Stomach (tissue), 8 donors: ENCODE measurements at regions not wholly inside any gene's neighbourhood (a gene's known extent, or its start where the extent isn't known, plus 50 kb on each side); places are given as distances from the start of the nearest gene placed in this dataset.
"Not testable (repeated sequence)": the region's sequence is repeated elsewhere in the genome, so short reads cannot be mapped to it uniquely, and the experiment has no call there.

Source experiments
- DNase-seq, 2 donors: peaks; one replicate each; pipeline versions ENCODE4 v3.0.0 to v3.0.0-alpha.2; 2013 to 2019
- H3K27ac ChIP-seq, 5 donors: fragments of 200-600 bp in 4 of 5; sonication (generic) in 4 of 5; one replicate each; pipeline ENCODE4 v1.5.1; 2013 to 2019; ENCODE audit warnings: mild to moderate bottlenecking in 1 of 5, moderate library complexity in 1 of 5
- H3K27me3 ChIP-seq, 3 donors: fragments of 200-600 bp; sonication (generic); one replicate each; pipeline ENCODE4 v1.5.1; 2017 to 2019; ENCODE audit warnings: mixed run types in 1 of 3
- H3K36me3 ChIP-seq, 4 donors: fragments of 200-600 bp; sonication (generic); 1 replicate in 3 of 4; 2 replicates in 1 of 4; pipeline ENCODE4 v1.5.1; 2016 to 2019
- H3K4me1 ChIP-seq, 4 donors: fragments of 200-600 bp; sonication (generic); one replicate each; pipeline ENCODE4 v1.5.1; 2016 to 2019
- H3K4me3 ChIP-seq, 4 donors: fragments of 200-600 bp; sonication (generic) in 3 of 4; one replicate each; pipeline ENCODE4 v1.5.1; 2016 to 2019; ENCODE audit warnings: mild to moderate bottlenecking in 1 of 4
- H3K9me3 ChIP-seq, 4 donors: fragments of 200-600 bp; sonication (generic); one replicate each; pipeline ENCODE4 v1.5.1; 2016 to 2019
- CTCF ChIP-seq, 7 experiments: fragments of 450-650 bp in 4 of 7; fragments of 200-600 bp in 3 of 7; sonication (generic) in 3 of 7; IDR thresholded peaks; one replicate each; pipeline ENCODE4 v1.5.1; 2016 to 2019; ENCODE audit warnings: antibody characterized with exemption in 7 of 7, control low read depth in 2 of 7, mild to moderate bottlenecking in 1 of 7
- EP300 ChIP-seq: sonication (generic); formaldehyde crosslinking; IDR thresholded peaks from one replicate; pipeline ENCODE4 v1.6.1; 2017; ENCODE audit warnings: antibody characterized with exemption
- POLR2A ChIP-seq, 4 donors: fragments of 450-650 bp; IDR thresholded peaks; one replicate each; pipeline ENCODE4 v1.6.1; 2016; ENCODE audit warnings: antibody characterized with exemption in 4 of 4, control low read depth in 2 of 4, mild to moderate bottlenecking in 1 of 4, moderate library complexity in 1 of 4
- POLR2AphosphoS5 ChIP-seq, 3 donors: sonication (generic); formaldehyde crosslinking; IDR thresholded peaks; one replicate each; pipeline ENCODE4 v1.6.1; 2016; ENCODE audit warnings: antibody characterized with exemption in 3 of 3
- WGBS, 5 donors: extraction: QIAGEN DNeasy Blood & Tissue Kit in 3 of 5; methylation state at CpG; one replicate each; pipeline versions ENCODE4 v1.1.5 to v1.1.7; 2013 to 2018; 5-methylcytosine and 5-hydroxymethylcytosine counted together
- intact Hi-C: fragments of 100-400 bp; cut with DNase I; formaldehyde crosslinking; loops from one replicate; pipeline ENCODE4 v1.15.1; 2023; ENCODE audit warnings: low total_unique reads
- donor health status: healthy with polysubstance abuse.
- donor health status: Bipolar disorder and iron deficiency.
- donor health status: healthy.

GRCh38 chr9:14993061-14993800 is 83.0 kb upstream of the FREM1 start:
- intact Hi-C loops: no loop called here
- 3 to 15% (median 12%) methylated on average over 39 to 49 of the region's 49 CpGs for WGBS, 5 donors
- peak overlapping the region; percentile 54 to 67 (median 58) for H3K4me3 ChIP-seq
- H3K4me1 ChIP-seq: peaks cover 0 to 19% (median 14%) of the 10 kb centered on the region in 4 donors
- no peak for TF ChIP-seq CTCF (IDR thresholded peaks at IDR 0.05)
- peak in 1 of 3 donors; percentile 46 for TF ChIP-seq POLR2AphosphoS5 (IDR thresholded peaks at IDR 0.05)
- TF ChIP-seq POLR2A (IDR thresholded peaks at IDR 0.05): no peak
- TF ChIP-seq EP300: no peak
- no peaks in the 10 kb centered on the region for H3K27me3 ChIP-seq
- no peaks in the 10 kb centered on the region for H3K9me3 ChIP-seq
- H3K27ac ChIP-seq: peak overlapping the region in 3 of 5 donors; percentile 10 to 50 (median 38)
- peak; percentile 65 to 95 for DNase-seq
- H3K36me3 ChIP-seq: no peaks in the 10 kb centered on the region

DNA sequence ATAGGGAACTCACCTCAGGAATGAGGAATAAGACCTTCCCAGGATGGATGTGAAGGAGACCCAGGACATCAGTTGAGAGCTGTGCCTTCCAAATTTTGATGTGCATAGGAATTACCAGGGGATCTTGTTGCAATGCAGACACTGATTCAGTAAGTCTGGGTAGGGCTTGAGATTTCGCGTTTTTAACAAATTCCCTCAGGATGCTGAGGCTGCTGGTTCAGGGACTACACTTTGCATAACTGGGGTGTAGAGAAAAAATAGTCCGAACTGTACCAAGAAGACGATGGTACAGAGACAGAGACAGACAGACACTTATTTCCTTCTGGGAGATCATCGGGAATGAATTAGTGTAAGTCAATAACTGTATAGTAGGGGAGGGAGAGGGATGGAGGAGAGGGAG is 82.3 kb upstream of the FREM1 start:
- intact Hi-C loops: no loop called here
- no peak for TF ChIP-seq EP300
- TF ChIP-seq CTCF (IDR thresholded peaks at IDR 0.05): no peak
- no peak for TF ChIP-seq POLR2A (IDR thresholded peaks at IDR 0.05)
- TF ChIP-seq POLR2AphosphoS5 (IDR thresholded peaks at IDR 0.05): no peak

GRCh38 chr9:14992081-14992480 is 81.9 kb upstream of the FREM1 start:
- H3K4me1 ChIP-seq: peaks cover 0 to 19% (median 14%) of the 10 kb centered on the region in 4 donors
- intact Hi-C loops: no loop called here
- H3K9me3 ChIP-seq: no peaks in the 10 kb centered on the region
- no peaks in the 10 kb centered on the region for H3K36me3 ChIP-seq
- H3K27me3 ChIP-seq: no peaks in the 10 kb centered on the region
- WGBS, 5 donors: 88 to 91% (median 90%) methylated on average over 9 of the region's 9 CpGs
- H3K27ac ChIP-seq: no peak overlapping the region
- TF ChIP-seq POLR2A (IDR thresholded peaks at IDR 0.05): no peak
- no peak for TF ChIP-seq EP300
- no peak for TF ChIP-seq POLR2AphosphoS5 (IDR thresholded peaks at IDR 0.05)
- TF ChIP-seq CTCF (IDR thresholded peaks at IDR 0.05): no peak
- H3K4me3 ChIP-seq: no peak overlapping the region
- DNase-seq: peak in 1 of 2 donors; percentile 21

More for the DNA sequence above, 82.3 kb upstream of the FREM1 start:
- DNase-seq: no peak
- peak overlapping the region in 1 of 5 donors; percentile 30 for H3K27ac ChIP-seq
- 72 to 86% (median 83%) methylated on average over 5 of the region's 5 CpGs for WGBS, 5 donors
- no peaks in the 10 kb centered on the region for H3K36me3 ChIP-seq
- H3K27me3 ChIP-seq: no peaks in the 10 kb centered on the region
- H3K4me1 ChIP-seq: peaks cover 0 to 19% (median 14%) of the 10 kb centered on the region in 4 donors
- H3K9me3 ChIP-seq: no peaks in the 10 kb centered on the region
- peak overlapping the region; percentile 54 to 67 (median 58) for H3K4me3 ChIP-seq

DNA sequence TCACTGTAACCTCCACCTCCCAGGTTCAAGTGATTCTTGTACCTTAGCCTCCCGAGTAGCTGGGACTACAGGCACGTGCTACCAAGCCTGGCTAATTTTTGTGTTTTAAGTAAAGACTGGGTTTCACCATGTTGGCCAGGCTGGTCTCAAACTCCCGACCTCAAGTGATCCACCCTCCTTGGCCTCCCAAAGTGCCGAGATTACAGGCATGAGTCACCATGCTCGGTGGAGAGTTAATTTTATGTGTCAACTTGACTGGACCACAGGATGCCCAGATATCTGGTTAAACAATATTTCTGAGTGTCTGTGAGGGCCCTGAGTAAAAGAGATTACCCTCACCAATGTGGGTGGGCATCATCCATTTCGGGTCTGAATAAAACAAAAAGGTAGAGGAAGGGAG is 80.4 kb upstream of the FREM1 start:
- H3K4me3 ChIP-seq, H3K27me3 ChIP-seq, intact Hi-C loops, H3K36me3 ChIP-seq, DNase-seq, H3K27ac ChIP-seq, H3K9me3 ChIP-seq: not testable (repeated sequence)
- H3K4me1 ChIP-seq: peaks cover 0 to 19% (median 14%) of the 10 kb centered on the region in 4 donors
- WGBS, 5 donors: 73 to 87% (median 83%) methylated on average over 6 of the region's 6 CpGs

DNA sequence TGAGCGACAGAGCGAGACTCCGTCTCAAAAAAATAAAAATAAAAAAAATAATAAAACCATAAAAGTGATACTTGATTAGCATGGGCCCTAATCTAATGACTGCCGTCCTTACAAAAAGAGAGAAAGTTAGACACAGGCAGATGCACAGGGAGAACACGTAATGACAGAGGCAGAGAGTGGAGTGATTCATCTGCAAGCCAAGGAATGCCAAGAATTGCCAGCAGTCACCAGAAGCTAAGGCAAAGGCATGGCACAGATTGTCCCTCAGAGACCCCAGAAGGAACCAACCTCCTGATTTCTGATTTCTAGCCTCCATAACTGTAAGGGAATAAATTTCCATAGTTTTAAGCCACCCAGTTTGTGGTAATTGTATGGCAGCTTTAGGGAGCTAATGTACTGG is 79.6 kb upstream of the FREM1 start:
- 91 to 99% (median 95%) methylated on average over 5 of the region's 5 CpGs for WGBS, 5 donors
- H3K9me3 ChIP-seq: no peaks in the 10 kb centered on the region
- H3K36me3 ChIP-seq: no peaks in the 10 kb centered on the region
- no peak overlapping the region for H3K27ac ChIP-seq
- DNase-seq: no peak
- H3K27me3 ChIP-seq: no peaks in the 10 kb centered on the region
- no peak overlapping the region for H3K4me3 ChIP-seq
- peaks cover 0 to 19% (median 14%) of the 10 kb centered on the region in 4 donors for H3K4me1 ChIP-seq
- intact Hi-C loops: no loop called here
- TF ChIP-seq POLR2AphosphoS5 (IDR thresholded peaks at IDR 0.05): no peak
- TF ChIP-seq EP300: no peak
- no peak for TF ChIP-seq POLR2A (IDR thresholded peaks at IDR 0.05)
- TF ChIP-seq CTCF (IDR thresholded peaks at IDR 0.05): no peak

GRCh38 chr9:14989336-14989735 is 79.1 kb upstream of the FREM1 start:
- H3K4me1 ChIP-seq: peaks cover 0 to 19% (median 14%) of the 10 kb centered on the region in 4 donors
- WGBS, 5 donors: 83 to 93% (median 88%) methylated on average over 7 of the region's 7 CpGs

More at GRCh38 chr9:14989336-14989735, 79.1 kb upstream of the FREM1 start:
- H3K4me3 ChIP-seq, H3K27me3 ChIP-seq, DNase-seq, H3K9me3 ChIP-seq, intact Hi-C loops, H3K36me3 ChIP-seq, H3K27ac ChIP-seq: not testable (repeated sequence)
